H1 (cell line): ENCODE measurements at regions not wholly inside any gene's neighbourhood (a gene's known extent, or its start where the extent isn't known, plus 50 kb on each side); places are given as distances from the start of the nearest gene placed in this dataset.

Experiments
- CTCF ChIA-PET: fragments of 300-600 bp; sonication (Branson Sonifier 250); formaldehyde crosslinking; loops from one replicate; lab custom pipeline; 2021; ENCODE audit not compliant: partially characterized antibody; lab: Charles Lee
- POLR2A ChIA-PET: fragments of 300-600 bp; sonication (Branson Sonifier 250); formaldehyde crosslinking; loops from one replicate; lab custom pipeline; 2021; ENCODE audit warnings: inconsistent platforms; ENCODE audit not compliant: partially characterized antibody; lab: Charles Lee
- DNase-seq, 2 experiments: peaks; one replicate each; pipeline versions ENCODE4 v3.0.0 to v3.0.0-alpha.2; 2010 to 2022; ENCODE audit warnings: low spot score in 2 of 2, low read depth in 1 of 2, mixed read lengths in 1 of 2
- FAIRE-seq: peaks from 2 replicates; lab custom pipeline; 2011; peaks lifted over from hg19 to GRCh38; lab: Jason Lieb, UNC
- H2AFZ ChIP-seq: 2 replicates; pipeline ENCODE4 v1.8.1; 2012; ENCODE audit warnings: low read length, inconsistent platforms
- H2AK5ac ChIP-seq: 2 replicates; pipeline ENCODE4 v1.6.1; 2013; ENCODE audit warnings: low read depth, low read length
- H2BK120ac ChIP-seq: replicated peaks from 2 replicates; pipeline ENCODE3; 2013; ENCODE audit warnings: low read depth, low read length, inconsistent platforms
- H2BK12ac ChIP-seq: 2 replicates; pipeline ENCODE4 v1.6.1; 2013; ENCODE audit warnings: low read depth, low read length
- H2BK15ac ChIP-seq: 2 replicates; pipeline ENCODE4 v1.6.1; 2013; ENCODE audit warnings: low read length
- H2BK20ac ChIP-seq: 2 replicates; pipeline ENCODE4 v1.6.1; 2013; ENCODE audit warnings: low read length
- H2BK5ac ChIP-seq: 2 replicates; pipeline ENCODE4 v1.6.1; 2013; ENCODE audit warnings: low read depth, low read length
- H3K14ac ChIP-seq: 2 replicates; pipeline ENCODE4 v1.6.1; 2013; ENCODE audit warnings: inconsistent platforms; ENCODE audit not compliant: insufficient read length
- H3K18ac ChIP-seq: 2 replicates; pipeline ENCODE4 v1.6.1; 2013; ENCODE audit warnings: low read length; ENCODE audit errors: extremely low read depth
- H3K23ac ChIP-seq: 2 replicates; pipeline ENCODE4 v1.6.1; 2013; ENCODE audit warnings: inconsistent platforms; ENCODE audit not compliant: insufficient read length
- H3K23me2 ChIP-seq: 2 replicates; pipeline ENCODE4 v1.6.1; 2013; ENCODE audit warnings: low read depth, low read length
- H3K27ac ChIP-seq: 2 replicates; pipeline ENCODE4 v1.6.1; 2011; ENCODE audit warnings: low read depth, low read length, inconsistent platforms
- H3K27me3 ChIP-seq, 4 experiments: replicated peaks in 1 of 4; 1 replicate in 1 of 4; 2 replicates in 3 of 4; pipeline versions ENCODE4 v1.6.1 to v1.8.1; 2011 to 2013; ENCODE audit warnings: low read length in 3 of 4, mild to moderate bottlenecking in 3 of 4, inconsistent platforms in 2 of 4, mixed read lengths in 2 of 4, moderate library complexity in 1 of 4; ENCODE audit not compliant: control insufficient read depth in 3 of 4, insufficient read depth in 3 of 4; ENCODE audit errors: extremely low read depth in 1 of 4
- H3K36me3 ChIP-seq, 4 experiments: 2 replicates each; pipeline versions ENCODE4 v1.6.1 to v1.8.1; 2011 to 2013; ENCODE audit warnings: mild to moderate bottlenecking in 4 of 4, low read length in 3 of 4, moderate library complexity in 2 of 4, control low read depth in 1 of 4, inconsistent platforms in 1 of 4; ENCODE audit not compliant: insufficient read depth in 4 of 4, control insufficient read depth in 2 of 4
- H3K4ac ChIP-seq: replicated peaks from 2 replicates; pipeline ENCODE3; 2013; ENCODE audit warnings: low read length, low read depth, mixed read lengths, inconsistent platforms; ENCODE audit not compliant: insufficient read length
- H3K4me1 ChIP-seq, 4 experiments: replicated peaks in 1 of 4; 1 replicate in 1 of 4; 2 replicates in 3 of 4; pipeline versions ENCODE4 v1.6.1 to v1.8.1; 2011 to 2013; ENCODE audit warnings: low read length in 3 of 4, inconsistent platforms in 2 of 4, mixed read lengths in 1 of 4; ENCODE audit not compliant: insufficient read depth in 4 of 4, control insufficient read depth in 3 of 4
- H3K4me2 ChIP-seq, 2 experiments: 2 replicates each; pipeline versions ENCODE4 v1.6.1 to v1.8.1; 2011 to 2013; ENCODE audit warnings: low read depth in 2 of 2, low read length in 2 of 2, control low read depth in 1 of 2, inconsistent platforms in 1 of 2, mild to moderate bottlenecking in 1 of 2; ENCODE audit not compliant: insufficient read depth in 1 of 2
- H3K4me3 ChIP-seq, 4 experiments: fragments of 200-600, 300-600 bp in 1 of 4; sonication (generic), shearing (Covaris generic), sonication (Bioruptor Twin) in 1 of 4; 2 replicates each; pipeline versions ENCODE4 v1.5.1 to v1.8.1; 2011 to 2016; ENCODE audit warnings: low read length in 4 of 4, low read depth in 3 of 4, control low read depth in 2 of 4, inconsistent platforms in 2 of 4, mild to moderate bottlenecking in 2 of 4, mixed read lengths in 1 of 4, moderate library complexity in 1 of 4; ENCODE audit not compliant: insufficient read depth in 2 of 4; ENCODE audit errors: extremely low read depth in 1 of 4
- H3K56ac ChIP-seq: replicated peaks from 2 replicates; pipeline ENCODE3; 2013; ENCODE audit warnings: low read depth, mild to moderate bottlenecking, mixed read lengths, low read length, inconsistent platforms; ENCODE audit not compliant: insufficient read length
- H3K79me1 ChIP-seq: 2 replicates; pipeline ENCODE4 v1.6.1; 2013; ENCODE audit warnings: low read depth, low read length, control low read depth
- H3K79me2 ChIP-seq, 2 experiments: 2 replicates each; pipeline versions ENCODE4 v1.6.1 to v1.8.1; 2012 to 2013; ENCODE audit warnings: low read length in 2 of 2, mild to moderate bottlenecking in 2 of 2, inconsistent platforms in 1 of 2; ENCODE audit not compliant: insufficient read depth in 2 of 2, control insufficient read depth in 1 of 2
- H3K9ac ChIP-seq, 4 experiments: replicated peaks in 1 of 4; 1 replicate in 1 of 4; 2 replicates in 3 of 4; pipeline versions ENCODE4 v1.6.1 to v1.8.1; 2011 to 2013; ENCODE audit warnings: low read depth in 3 of 4, low read length in 3 of 4, control low read depth in 2 of 4, mild to moderate bottlenecking in 2 of 4, moderate library complexity in 2 of 4, inconsistent platforms in 1 of 4; ENCODE audit errors: extremely low read depth in 1 of 4
- H3K9me3 ChIP-seq, 2 experiments: 2 replicates each; pipeline versions ENCODE4 v1.6.1 to v1.8.1; 2012 to 2013; ENCODE audit warnings: mild to moderate bottlenecking in 2 of 2, moderate library complexity in 2 of 2, control low read depth in 1 of 2, inconsistent platforms in 1 of 2, low read depth in 1 of 2, low read length in 1 of 2, mixed read lengths in 1 of 2; ENCODE audit not compliant: insufficient read depth in 2 of 2
- H4K20me1 ChIP-seq, 2 experiments: replicated peaks in 1 of 2; 2 replicates each; pipeline versions ENCODE3 to v1.8.1; 2011 to 2013; ENCODE audit warnings: inconsistent platforms in 2 of 2, low read length in 2 of 2, mild to moderate bottlenecking in 1 of 2; ENCODE audit not compliant: insufficient read depth in 2 of 2, control insufficient read depth in 1 of 2
- H4K5ac ChIP-seq: 2 replicates; pipeline ENCODE4 v1.6.1; 2013; ENCODE audit warnings: low read length, low read depth, mixed read lengths, inconsistent platforms; ENCODE audit not compliant: insufficient read length
- H4K8ac ChIP-seq: 2 replicates; pipeline ENCODE4 v1.8.0; 2013; ENCODE audit warnings: mild to moderate bottlenecking, moderate library complexity, low read length, inconsistent platforms; ENCODE audit not compliant: insufficient read depth; ENCODE audit errors: extremely low read depth
- H4K91ac ChIP-seq: replicated peaks from 2 replicates; pipeline ENCODE3; 2013; ENCODE audit warnings: low read length, mixed read lengths, inconsistent platforms; ENCODE audit not compliant: insufficient read length
- CHD1 ChIP-seq: IDR thresholded peaks from 2 replicates; pipeline ENCODE4 v1.6.1; 2012; ENCODE audit warnings: low read depth, low read length, improper control_type of control experiment
- HDAC2 ChIP-seq, 2 experiments: fragments of 300-600 bp in 1 of 2; sonication (generic) in 1 of 2; IDR thresholded peaks; 2 replicates each; pipeline ENCODE4 v1.6.1; 2011 to 2012; ENCODE audit warnings: low read depth in 2 of 2, low read length in 2 of 2, mild to moderate bottlenecking in 2 of 2, moderate library complexity in 2 of 2, borderline replicate concordance in 1 of 2, inconsistent platforms in 1 of 2
- JUN ChIP-seq: IDR thresholded peaks from 2 replicates; pipeline ENCODE4 v1.6.1; 2011; ENCODE audit warnings: low read depth, mild to moderate bottlenecking, improper control_type of control experiment, low read length
- KDM4A ChIP-seq: IDR thresholded peaks from one replicate; pipeline ENCODE4 v1.7.1; 2012; ENCODE audit warnings: low read depth, mild to moderate bottlenecking, moderate library complexity, low read length, inconsistent platforms; ENCODE audit not compliant: severe bottlenecking
- MAFK ChIP-seq: IDR thresholded peaks from 2 replicates; pipeline ENCODE4 v1.6.1; 2012; ENCODE audit warnings: low read depth, mild to moderate bottlenecking, improper control_type of control experiment, low read length
- MAX ChIP-seq: IDR thresholded peaks from 2 replicates; pipeline ENCODE4 v1.6.1; 2012; ENCODE audit warnings: inconsistent platforms
- POLR2A ChIP-seq, 2 experiments: IDR thresholded peaks; 1 replicate in 1 of 2; 2 replicates in 1 of 2; pipeline ENCODE4 v1.6.1; 2011; ENCODE audit warnings: low read depth in 2 of 2, low read length in 2 of 2, mild to moderate bottlenecking in 2 of 2; ENCODE audit errors: control extremely low read depth in 1 of 2
- POLR2AphosphoS5 ChIP-seq: IDR thresholded peaks from 2 replicates; pipeline ENCODE4 v1.6.1; 2011; ENCODE audit warnings: low read depth, low read length
- RFX5 ChIP-seq: IDR thresholded peaks from 2 replicates; pipeline ENCODE4 v1.6.1; 2011; ENCODE audit warnings: low read depth, low read length, improper control_type of control experiment, borderline replicate concordance
- SIRT6 ChIP-seq: IDR thresholded peaks from one replicate; pipeline ENCODE4 v1.7.1; 2012; ENCODE audit warnings: low read length, inconsistent platforms
- SIX5 ChIP-seq: IDR thresholded peaks from 2 replicates; pipeline ENCODE4 v1.6.1; 2011; ENCODE audit warnings: mild to moderate bottlenecking, low read depth, low read length
- SP1 ChIP-seq: IDR thresholded peaks from 2 replicates; pipeline ENCODE4 v1.6.1; 2011; ENCODE audit warnings: low read depth, low read length
- TEAD4 ChIP-seq: IDR thresholded peaks from 2 replicates; pipeline ENCODE4 v1.6.1; 2012; ENCODE audit warnings: low read depth, low read length, inconsistent platforms, mixed read lengths
- WGBS, 2 experiments: shearing (Covaris generic) in 1 of 2; methylation state at CpG; one replicate each; pipeline versions ENCODE4 v1.1.6 to v1.1.7; 2013 to 2015; ENCODE audit warnings: low lambda C conversion rate in 2 of 2, mixed read lengths in 2 of 2, inconsistent platforms in 1 of 2, low coverage in 1 of 2, missing lambda C conversion rate in 1 of 2; ENCODE audit not compliant: insufficient replicate concordance in 2 of 2, insufficient coverage in 1 of 2, insufficient read length in 1 of 2; ENCODE audit errors: extremely low coverage in 1 of 2, missing lambda C conversion rate in 1 of 2; 5-methylcytosine and 5-hydroxymethylcytosine counted together
- TF ChIP-seq, protein P1 (sequence below): IDR thresholded peaks from 2 replicates; pipeline ENCODE4 v1.6.1; 2011; ENCODE audit warnings: low read length, improper control_type of control experiment

GRCh38 chr5:38045446-38045845, 205.6 kb upstream of the GDNF start:
- H4K5ac ChIP-seq: no peak overlapping the region
- no peaks in the 10 kb centered on the region for H3K23me2 ChIP-seq
- H3K27ac ChIP-seq: no peak overlapping the region
- H3K9me3 ChIP-seq: no peaks in the 10 kb centered on the region
- H3K14ac ChIP-seq: no peak overlapping the region
- no peak overlapping the region for H4K91ac ChIP-seq
- H2BK15ac ChIP-seq: no peak overlapping the region
- H2AFZ ChIP-seq: no peak overlapping the region
- ChIA-PET POLR2A (no interaction called here), CTCF (no interaction called here)
- no peak overlapping the region for H3K23ac ChIP-seq
- H3K56ac ChIP-seq: no peak overlapping the region
- no peaks in the 10 kb centered on the region for H3K79me1 ChIP-seq
- no peak overlapping the region for H2BK120ac ChIP-seq
- 71% methylated on average over 1 of the region's 1 CpG; no CpG with 5 or more reads in 1 of the 2 experiments for WGBS, 2 experiments
- H3K4me1 ChIP-seq: no peaks in the 10 kb centered on the region
- no peak overlapping the region for H3K18ac ChIP-seq
- no peaks in the 10 kb centered on the region for H3K36me3 ChIP-seq
- H3K4me3 ChIP-seq: no peak overlapping the region
- no peak overlapping the region for H2BK12ac ChIP-seq
- no peak overlapping the region for H3K4me2 ChIP-seq
- H3K79me2 ChIP-seq: no peaks in the 10 kb centered on the region
- H3K9ac ChIP-seq: no peak overlapping the region
- DNase-seq: no peak
- H4K8ac ChIP-seq: no peak overlapping the region
- no peak overlapping the region for H2BK5ac ChIP-seq
- no peak overlapping the region for H2AK5ac ChIP-seq
- H4K20me1 ChIP-seq: no peaks in the 10 kb centered on the region
- H3K27me3 ChIP-seq: no peaks in the 10 kb centered on the region
- FAIRE-seq: no peak
- no peak overlapping the region for H3K4ac ChIP-seq
- H2BK20ac ChIP-seq: no peak overlapping the region
- TF ChIP-seq TEAD4: no peak
- no peak for TF ChIP-seq HDAC2 (IDR thresholded peaks at IDR 0.05; ENCODE audit: borderline replicate concordance in 1 of 2, low read depth in 2 of 2, low read length in 2 of 2)
- TF ChIP-seq, protein P1, sequence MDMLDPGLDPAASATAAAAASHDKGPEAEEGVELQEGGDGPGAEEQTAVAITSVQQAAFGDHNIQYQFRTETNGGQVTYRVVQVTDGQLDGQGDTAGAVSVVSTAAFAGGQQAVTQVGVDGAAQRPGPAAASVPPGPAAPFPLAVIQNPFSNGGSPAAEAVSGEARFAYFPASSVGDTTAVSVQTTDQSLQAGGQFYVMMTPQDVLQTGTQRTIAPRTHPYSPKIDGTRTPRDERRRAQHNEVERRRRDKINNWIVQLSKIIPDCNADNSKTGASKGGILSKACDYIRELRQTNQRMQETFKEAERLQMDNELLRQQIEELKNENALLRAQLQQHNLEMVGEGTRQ: no peak
- TF ChIP-seq MAX: no peak
- no peak for TF ChIP-seq SIRT6
- TF ChIP-seq RFX5: no peak
- TF ChIP-seq SIX5: no peak
- TF ChIP-seq JUN: no peak
- TF ChIP-seq KDM4A: no peak
- TF ChIP-seq CHD1: no peak
- TF ChIP-seq POLR2A (IDR thresholded peaks at IDR 0.05; ENCODE audit: control extremely low read depth in 1 of 2, low read depth in 2 of 2, low read length in 2 of 2): no peak
- no peak for TF ChIP-seq SP1
- no peak for TF ChIP-seq POLR2AphosphoS5
- no peak for TF ChIP-seq MAFK
